Fibroblast of lung (primary cell): ENCODE measurements at regions not wholly inside any gene's neighbourhood (a gene's known extent, or its start where the extent isn't known, plus 50 kb on each side); places are given as distances from the start of the nearest gene placed in this dataset.

Experiments
- DNase-seq, 2 donors: peaks; one replicate each; pipeline versions ENCODE4 v3.0.0 to v3.0.0-alpha.2; 2010; ENCODE audit warnings: low read depth in 2 of 2
- H2AFZ ChIP-seq: 2 replicates; pipeline ENCODE4 v1.5.1; 2012; ENCODE audit warnings: low read length, control low read depth, inconsistent platforms
- H3K27ac ChIP-seq: 2 replicates; pipeline ENCODE4 v1.5.1; 2011; ENCODE audit warnings: low read length, control low read depth; ENCODE audit not compliant: insufficient read depth
- H3K27me3 ChIP-seq: 2 replicates; pipeline ENCODE4 v1.5.1; 2011; ENCODE audit warnings: mild to moderate bottlenecking, low read length; ENCODE audit not compliant: control insufficient read depth, insufficient read depth
- H3K36me3 ChIP-seq: 2 replicates; pipeline ENCODE4 v1.5.1; 2011; ENCODE audit warnings: low read length; ENCODE audit not compliant: control insufficient read depth, insufficient read depth
- H3K4me1 ChIP-seq: 2 replicates; pipeline ENCODE4 v1.5.1; 2011; ENCODE audit warnings: low read length; ENCODE audit not compliant: control insufficient read depth, insufficient read depth; ENCODE audit errors: extremely low read depth
- H3K4me2 ChIP-seq: 2 replicates; pipeline ENCODE4 v1.5.1; 2011; ENCODE audit warnings: low read length, control low read depth; ENCODE audit not compliant: insufficient read depth; ENCODE audit errors: extremely low read depth
- H3K4me3 ChIP-seq, 4 experiments: fragments of 200-600 bp in 1 of 4; sonication (generic) in 1 of 4; replicated peaks in 1 of 4; 2 replicates each; pipeline ENCODE4 v1.5.1; 2011 to 2016; ENCODE audit warnings: low read length in 4 of 4, low read depth in 3 of 4, mild to moderate bottlenecking in 3 of 4, control low read depth in 2 of 4, inconsistent platforms in 1 of 4, mixed read lengths in 1 of 4; ENCODE audit not compliant: insufficient read depth in 1 of 4; ENCODE audit errors: control extremely low read depth in 1 of 4
- H3K79me2 ChIP-seq: 2 replicates; pipeline ENCODE4 v1.5.1; 2012; ENCODE audit warnings: mild to moderate bottlenecking, low read length, inconsistent platforms; ENCODE audit not compliant: control insufficient read depth, insufficient read depth
- H3K9ac ChIP-seq: 2 replicates; pipeline ENCODE4 v1.5.1; 2011; ENCODE audit warnings: mild to moderate bottlenecking, low read length, control low read depth; ENCODE audit not compliant: insufficient read depth
- H3K9me3 ChIP-seq: 2 replicates; pipeline ENCODE4 v1.5.1; 2012; ENCODE audit warnings: low read depth, low read length; ENCODE audit not compliant: control insufficient read depth, insufficient read depth
- H4K20me1 ChIP-seq: 2 replicates; pipeline ENCODE4 v1.5.1; 2011; ENCODE audit warnings: low read length; ENCODE audit not compliant: control insufficient read depth, insufficient read depth; ENCODE audit errors: extremely low read depth
- EZH2 ChIP-seq: IDR thresholded peaks from 2 replicates; pipeline ENCODE4 v1.5.1; 2012; ENCODE audit warnings: low read length, control low read depth, mild to moderate bottlenecking; ENCODE audit errors: missing control alignments
- TF ChIP-seq, protein P1 (sequence below), 2 donors: IDR thresholded peaks in 1 of 2; conservative IDR thresholded peaks in 1 of 2; 1 replicate in 1 of 2; 2 replicates in 1 of 2; pipeline ENCODE4 v1.5.1; 2011 to 2012; ENCODE audit warnings: low read length in 2 of 2, control low read depth in 1 of 2, inconsistent platforms in 1 of 2, low read depth in 1 of 2, mild to moderate bottlenecking in 1 of 2

GRCh38 chr2:121860033-121860757 is 104.7 kb downstream of the TSN start:
- no peak for TF ChIP-seq EZH2
- TF ChIP-seq, protein P1, sequence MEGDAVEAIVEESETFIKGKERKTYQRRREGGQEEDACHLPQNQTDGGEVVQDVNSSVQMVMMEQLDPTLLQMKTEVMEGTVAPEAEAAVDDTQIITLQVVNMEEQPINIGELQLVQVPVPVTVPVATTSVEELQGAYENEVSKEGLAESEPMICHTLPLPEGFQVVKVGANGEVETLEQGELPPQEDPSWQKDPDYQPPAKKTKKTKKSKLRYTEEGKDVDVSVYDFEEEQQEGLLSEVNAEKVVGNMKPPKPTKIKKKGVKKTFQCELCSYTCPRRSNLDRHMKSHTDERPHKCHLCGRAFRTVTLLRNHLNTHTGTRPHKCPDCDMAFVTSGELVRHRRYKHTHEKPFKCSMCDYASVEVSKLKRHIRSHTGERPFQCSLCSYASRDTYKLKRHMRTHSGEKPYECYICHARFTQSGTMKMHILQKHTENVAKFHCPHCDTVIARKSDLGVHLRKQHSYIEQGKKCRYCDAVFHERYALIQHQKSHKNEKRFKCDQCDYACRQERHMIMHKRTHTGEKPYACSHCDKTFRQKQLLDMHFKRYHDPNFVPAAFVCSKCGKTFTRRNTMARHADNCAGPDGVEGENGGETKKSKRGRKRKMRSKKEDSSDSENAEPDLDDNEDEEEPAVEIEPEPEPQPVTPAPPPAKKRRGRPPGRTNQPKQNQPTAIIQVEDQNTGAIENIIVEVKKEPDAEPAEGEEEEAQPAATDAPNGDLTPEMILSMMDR (conservative IDR thresholded peaks at IDR 0.05 in 1 of 2, IDR thresholded peaks at IDR 0.05 in 1 of 2; ENCODE audit: low read depth in 1 of 2, low read length in 2 of 2) = no peak
- peak; percentile 50 to 58 for DNase-seq
- Histone ChIP-seq H3K79me2 (no peaks in the 10 kb centered on the region), H3K36me3 (no peaks in the 10 kb centered on the region), H4K20me1 (no peaks in the 10 kb centered on the region), H3K9ac (no peak overlapping the region), H3K4me2 (peak overlapping the region; percentile 79), H3K27ac (peak overlapping the region; percentile 73), H3K4me3 (no peak overlapping the region), H3K9me3 (no peaks in the 10 kb centered on the region), H3K4me1 (peaks cover 4% of the 10 kb centered on the region), H2AFZ (peak overlapping the region; percentile 40), H3K27me3 (peaks cover 2% of the 10 kb centered on the region)

- no peak for DNase-seq
- H3K4me1 ChIP-seq = peaks cover 4% of the 10 kb centered on the region
- peak overlapping the region; percentile 79 for H3K4me2 ChIP-seq
- H3K9me3 ChIP-seq = no peaks in the 10 kb centered on the region
- H3K4me3 ChIP-seq = no peak overlapping the region
- peak overlapping the region; percentile 73 for H3K27ac ChIP-seq
- H4K20me1 ChIP-seq = no peaks in the 10 kb centered on the region
- no peak overlapping the region for H3K9ac ChIP-seq
- H2AFZ ChIP-seq = peak overlapping the region; percentile 40
- H3K27me3 ChIP-seq = peaks cover 2% of the 10 kb centered on the region
- H3K79me2 ChIP-seq = no peaks in the 10 kb centered on the region
- H3K36me3 ChIP-seq = no peaks in the 10 kb centered on the region
- no peak for TF ChIP-seq EZH2
- TF ChIP-seq, protein P1 (conservative IDR thresholded peaks at IDR 0.05 in 1 of 2, IDR thresholded peaks at IDR 0.05 in 1 of 2; ENCODE audit: low read depth in 1 of 2, low read length in 2 of 2) = no peak
Observed at GRCh38 chr2:121860758-121861227, 105.3 kb downstream of the TSN start.

- Histone ChIP-seq H3K27me3 (no peaks in the 10 kb centered on the region), H3K4me2 (no peak overlapping the region), H3K36me3 (no peaks in the 10 kb centered on the region), H3K9me3 (no peaks in the 10 kb centered on the region), H3K9ac (no peak overlapping the region), H3K27ac (no peak overlapping the region), H4K20me1 (no peaks in the 10 kb centered on the region), H3K4me3 (no peak overlapping the region), H3K4me1 (peaks cover 6% of the 10 kb centered on the region), H2AFZ (no peak overlapping the region), H3K79me2 (no peaks in the 10 kb centered on the region)
- TF ChIP-seq EZH2 = no peak
- TF ChIP-seq, protein P1 (conservative IDR thresholded peaks at IDR 0.05 in 1 of 2, IDR thresholded peaks at IDR 0.05 in 1 of 2; ENCODE audit: low read depth in 1 of 2, low read length in 2 of 2) = no peak
- DNase-seq = no peak
Observed at GRCh38 chr2:121862286-121862685, 106.8 kb downstream of the TSN start.
